M059J (cell line): ENCODE measurements at regions not wholly inside any gene's neighbourhood (a gene's known extent, or its start where the extent isn't known, plus 50 kb on each side); places are given as distances from the start of the nearest gene placed in this dataset.

Source experiments
- DNase-seq: peaks from one replicate; pipeline ENCODE4 v3.0.0-alpha.2; 2012; ENCODE audit warnings: low read depth

DNA sequence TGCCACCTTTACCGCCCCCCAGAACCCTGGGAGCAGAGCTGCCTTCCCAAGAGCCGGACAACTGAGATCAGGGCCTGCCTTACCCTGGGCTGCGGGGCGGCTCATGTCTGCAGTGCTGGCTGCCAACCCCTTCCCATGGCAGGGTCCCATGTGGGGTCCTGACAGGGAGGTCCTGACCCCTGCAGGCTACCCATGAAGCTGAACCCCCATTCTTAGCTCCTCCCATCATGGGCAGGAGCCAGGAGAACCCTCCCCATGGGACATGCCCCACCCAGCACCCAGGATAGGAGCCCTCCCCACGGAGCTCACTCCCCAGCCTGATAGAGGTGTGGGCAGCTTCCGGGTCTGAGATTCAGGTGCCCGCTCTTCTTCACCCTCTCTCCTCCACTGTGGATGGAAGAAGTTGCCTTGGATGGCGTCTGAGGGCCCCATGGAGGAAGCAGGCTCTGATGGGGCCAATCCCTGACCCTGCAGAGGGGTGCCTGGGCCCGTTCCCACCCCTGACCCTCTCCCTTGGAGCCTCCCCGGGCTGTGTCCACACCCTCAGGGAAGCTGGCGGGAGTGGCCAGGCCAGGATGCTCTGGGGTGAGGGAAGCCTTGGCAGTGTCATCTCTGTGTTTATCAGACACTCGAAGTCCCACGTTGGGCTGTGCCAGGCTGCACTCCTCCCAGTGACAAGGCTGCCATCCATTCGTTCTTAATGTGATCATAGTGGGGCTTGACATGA, 1508.2 kb downstream of the BRD1 start:
- no peak for DNase-seq

DNA sequence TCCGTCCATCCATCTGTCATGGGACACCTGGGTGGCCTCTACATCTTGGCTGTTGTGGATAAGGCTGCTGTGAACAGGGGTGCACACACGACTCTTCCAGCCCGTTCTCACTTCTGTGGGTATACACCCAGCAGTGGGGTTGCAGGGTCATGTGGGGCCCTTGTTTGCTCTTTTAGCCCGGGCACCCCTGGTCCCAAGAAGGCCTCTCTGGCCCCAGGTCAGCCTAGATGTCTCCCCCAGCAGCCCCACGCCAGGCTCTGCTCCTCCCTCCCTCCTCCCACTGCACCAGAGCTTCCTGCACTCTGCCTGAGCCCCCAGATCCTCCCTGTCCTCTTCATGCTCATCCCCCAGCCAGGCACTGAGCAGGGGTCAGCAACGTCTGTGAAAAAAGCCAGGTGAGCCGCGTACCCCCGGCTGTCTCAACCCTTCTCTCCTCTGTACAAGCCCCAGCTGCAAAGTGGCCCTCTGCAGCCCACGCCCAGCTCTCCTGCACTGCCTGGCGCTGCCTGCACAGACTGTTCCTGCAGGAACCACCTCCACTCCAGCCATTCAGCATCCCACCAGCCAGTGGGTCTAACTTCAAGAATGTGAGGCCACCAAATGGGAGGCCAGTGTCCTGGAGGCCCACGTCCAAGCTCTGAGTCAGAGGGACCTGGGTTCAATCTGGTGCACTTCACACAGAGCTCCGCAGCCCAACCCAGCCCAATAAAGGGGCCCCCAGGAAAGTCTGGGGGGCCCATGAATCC, 1508.9 kb downstream of the BRD1 start:
- no peak for DNase-seq

DNA sequence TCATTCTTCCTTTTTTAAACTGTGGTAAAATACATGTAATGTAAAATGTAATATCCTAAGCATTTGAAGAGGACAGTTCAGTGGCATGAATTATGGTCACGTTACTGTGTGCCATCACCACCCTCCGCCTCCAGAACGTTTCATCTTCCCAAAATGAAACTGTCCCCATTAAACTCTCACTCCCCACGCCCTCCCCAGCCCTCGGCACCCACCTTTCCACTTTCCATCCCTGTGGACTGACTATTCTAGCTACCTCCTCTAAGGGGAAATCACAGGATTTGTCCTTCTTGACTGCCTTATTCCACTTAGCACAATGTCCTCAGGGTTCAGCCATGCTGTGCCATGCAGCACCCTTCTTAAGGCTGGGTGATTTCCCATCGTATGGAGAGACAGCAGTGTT, 1509.5 kb downstream of the BRD1 start:
- DNase-seq, result no peak

DNA sequence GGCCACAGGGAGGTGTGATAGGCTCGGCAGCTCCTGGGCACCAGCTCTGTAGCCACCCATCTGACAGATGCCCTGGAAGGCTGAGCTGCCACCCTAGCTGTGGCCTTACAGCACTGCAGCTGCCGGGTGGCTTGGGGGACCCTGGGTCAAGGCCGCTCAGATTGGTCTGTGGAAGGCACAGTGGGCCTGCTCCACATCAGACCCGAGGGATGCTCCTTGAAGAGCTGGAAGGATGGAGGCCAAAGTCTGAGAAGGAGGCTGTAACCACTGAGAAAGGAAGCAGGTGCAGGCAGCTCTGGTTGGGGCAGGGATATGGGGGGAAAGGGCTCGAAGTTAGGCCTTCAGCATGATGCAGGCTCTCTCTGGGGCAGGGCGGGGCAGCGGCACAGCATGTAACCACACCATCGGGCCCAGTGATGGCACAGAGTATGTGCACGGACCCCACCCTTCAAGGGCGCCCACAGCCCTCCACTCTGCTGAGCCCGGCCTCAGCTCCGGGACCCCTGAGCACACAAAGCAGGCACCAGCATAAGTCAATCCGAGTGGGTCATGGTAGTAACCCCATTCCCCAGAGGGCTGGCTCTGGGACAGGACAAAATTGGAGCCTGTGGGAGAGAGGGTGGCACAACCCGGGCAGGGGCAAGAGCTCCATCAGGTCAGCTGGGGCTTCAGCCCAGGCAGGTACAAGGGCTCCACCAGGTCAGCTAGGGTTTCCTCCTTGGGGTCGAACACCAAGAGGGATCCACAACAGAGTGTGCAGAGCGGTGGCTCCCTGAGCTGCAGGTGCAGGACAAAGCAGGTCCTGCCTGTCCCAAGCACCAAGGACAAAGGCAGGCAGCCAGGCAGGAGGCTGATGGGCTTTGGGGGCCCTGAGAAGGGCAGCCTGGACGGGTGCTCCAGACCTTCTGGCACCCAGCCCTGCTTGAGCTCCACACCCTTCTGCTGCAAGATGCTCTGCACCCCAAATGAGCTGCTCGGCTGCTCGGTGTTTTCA, 1511.1 kb downstream of the BRD1 start:
- DNase-seq, result no peak

DNA sequence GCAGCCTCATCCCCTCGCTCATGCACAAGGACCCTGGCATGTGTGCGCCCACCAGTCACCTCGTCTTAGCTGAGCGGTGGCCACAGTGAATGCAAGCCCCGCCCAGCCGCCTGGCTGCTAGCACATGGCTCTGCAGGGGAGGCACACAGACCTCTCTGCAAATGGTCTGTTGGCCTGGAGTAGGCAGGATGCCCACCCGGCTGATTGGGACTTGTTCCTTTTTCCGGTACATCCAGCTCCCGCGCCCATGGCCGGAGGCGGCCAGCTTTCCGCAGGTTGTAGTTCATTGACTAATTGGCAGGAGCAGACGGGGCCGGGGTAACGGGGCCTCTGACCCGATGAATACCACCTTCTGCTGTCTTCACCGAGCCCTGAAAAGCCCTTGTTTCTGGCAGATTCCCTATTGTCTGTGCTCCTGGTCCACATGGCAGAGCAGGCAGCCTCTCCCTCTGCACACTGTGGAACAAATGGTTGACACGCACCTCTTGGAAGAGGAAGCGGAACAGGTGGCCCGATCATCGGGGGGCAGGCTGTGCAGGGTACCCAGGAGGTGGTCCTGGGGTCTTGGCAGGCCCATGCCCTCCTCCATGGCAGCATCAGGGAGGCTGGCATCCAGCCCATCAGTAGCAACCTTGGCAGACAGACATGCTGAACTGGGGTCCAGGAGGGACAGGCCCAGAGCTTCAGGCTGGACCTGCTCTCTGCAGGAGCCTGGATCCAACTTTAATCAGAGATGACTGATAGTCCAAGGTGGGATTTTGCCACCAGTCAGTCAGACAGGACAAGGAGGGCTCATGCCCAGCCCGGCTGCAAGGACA, 1512.0 kb downstream of the BRD1 start:
- DNase-seq, result no peak

DNA sequence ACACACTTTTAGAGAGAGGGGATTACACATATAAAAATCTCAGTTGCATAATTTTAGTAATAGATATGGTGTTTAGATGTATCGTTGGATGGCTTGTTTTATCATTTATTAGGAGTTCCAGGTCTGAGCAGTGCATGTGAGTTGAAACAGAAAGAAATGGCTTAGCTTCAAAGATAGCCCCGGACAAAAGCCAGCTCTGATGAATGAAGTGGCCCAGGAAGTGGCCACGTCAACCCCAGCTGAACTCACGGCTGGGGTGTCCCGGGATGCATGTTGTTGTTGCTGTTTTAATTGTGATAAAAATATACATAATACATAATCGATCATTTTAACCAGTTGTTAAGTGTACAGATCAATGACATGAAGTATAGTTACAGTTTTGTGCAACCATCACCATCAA, 1513.6 kb downstream of the BRD1 start:
- no peak for DNase-seq

DNA sequence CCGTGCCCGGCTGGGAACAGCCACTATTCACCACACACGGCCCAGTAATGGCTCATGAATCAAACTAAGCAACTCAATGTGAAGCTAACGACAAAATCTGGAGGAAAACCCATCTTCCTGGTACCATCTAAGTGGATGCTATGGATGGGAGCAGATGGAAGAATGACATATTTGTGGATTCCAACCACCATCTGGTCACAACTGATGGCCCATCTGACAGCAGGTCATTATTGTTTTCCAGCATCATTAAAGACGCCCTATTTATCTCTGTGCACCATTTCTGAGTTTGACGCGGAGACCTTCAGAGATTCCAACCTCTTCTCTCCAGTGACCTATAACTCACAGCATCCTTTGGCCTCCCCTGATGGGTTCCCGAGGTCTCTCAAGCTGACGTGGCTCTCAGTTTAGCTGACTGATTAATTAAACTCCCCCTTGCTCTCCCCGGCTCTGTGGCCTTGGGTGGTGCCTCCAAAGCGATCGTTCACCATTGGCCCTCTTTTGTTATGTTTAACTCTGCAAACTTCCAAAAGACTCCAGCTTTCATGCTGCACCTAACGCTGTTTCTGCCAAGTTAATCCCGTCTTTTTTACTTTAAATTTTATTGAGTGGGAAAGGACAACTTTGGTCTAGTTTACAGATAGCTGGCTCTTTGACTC, 1514.4 kb downstream of the BRD1 start:
- DNase-seq, result no peak

DNA sequence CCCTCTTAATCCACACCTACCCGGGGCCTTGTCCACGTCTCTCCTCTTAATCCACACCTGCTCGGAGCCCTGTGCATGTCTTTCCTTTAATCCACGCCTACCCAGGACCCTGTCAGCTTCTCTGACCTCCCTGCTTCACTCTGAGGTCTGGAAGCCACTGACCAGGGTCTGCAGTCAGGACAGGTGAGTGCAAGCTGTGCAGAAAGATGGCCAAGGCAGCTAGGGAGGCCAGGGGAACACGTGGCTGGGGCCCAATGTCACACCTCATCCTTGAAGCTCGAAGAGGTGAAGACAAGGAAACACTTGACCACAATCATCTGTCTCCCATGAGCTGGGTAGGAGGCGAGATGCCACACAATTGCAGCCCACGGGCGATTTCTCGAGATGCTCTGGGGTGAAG, 1516.9 kb downstream of the BRD1 start:
- no peak for DNase-seq

DNA sequence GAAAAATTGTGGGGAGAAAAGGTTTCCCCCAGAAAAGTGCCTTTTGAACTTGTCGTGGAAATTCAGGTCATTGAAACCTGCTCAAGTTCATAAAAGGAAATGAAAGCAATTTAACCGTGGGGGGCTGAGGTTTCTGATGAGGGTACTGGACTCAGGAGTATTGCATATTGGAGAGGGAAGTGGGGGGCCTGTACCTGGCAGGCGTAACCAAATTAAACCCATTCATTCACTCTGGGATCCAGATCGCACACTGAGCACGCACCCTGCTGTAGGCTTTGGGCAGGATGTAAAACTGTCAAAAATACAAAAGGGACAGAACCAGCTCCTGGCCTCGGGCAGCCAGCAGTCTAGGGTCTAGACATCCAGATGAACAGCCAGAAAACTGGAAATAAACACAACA, 1517.4 kb downstream of the BRD1 start:
- DNase-seq, result no peak

DNA sequence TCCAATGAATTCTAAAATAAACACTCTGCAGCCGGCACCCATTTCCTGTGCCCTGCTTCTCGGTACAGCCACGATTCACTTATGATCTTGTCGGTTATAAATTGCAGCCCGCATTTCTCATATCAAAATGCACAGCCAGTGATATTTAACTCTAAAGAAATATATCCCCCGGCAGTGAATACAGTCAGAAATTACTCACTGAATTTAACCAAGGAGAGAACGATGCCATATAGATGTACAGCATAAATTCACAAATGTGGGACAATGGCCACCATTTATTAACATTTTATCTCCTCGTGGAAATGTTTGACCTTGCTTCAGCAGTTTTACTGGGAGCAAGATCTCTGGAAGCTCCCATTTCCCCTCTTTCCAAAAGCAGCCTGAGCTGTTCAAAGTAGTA, 1517.8 kb downstream of the BRD1 start:
- no peak for DNase-seq

DNA sequence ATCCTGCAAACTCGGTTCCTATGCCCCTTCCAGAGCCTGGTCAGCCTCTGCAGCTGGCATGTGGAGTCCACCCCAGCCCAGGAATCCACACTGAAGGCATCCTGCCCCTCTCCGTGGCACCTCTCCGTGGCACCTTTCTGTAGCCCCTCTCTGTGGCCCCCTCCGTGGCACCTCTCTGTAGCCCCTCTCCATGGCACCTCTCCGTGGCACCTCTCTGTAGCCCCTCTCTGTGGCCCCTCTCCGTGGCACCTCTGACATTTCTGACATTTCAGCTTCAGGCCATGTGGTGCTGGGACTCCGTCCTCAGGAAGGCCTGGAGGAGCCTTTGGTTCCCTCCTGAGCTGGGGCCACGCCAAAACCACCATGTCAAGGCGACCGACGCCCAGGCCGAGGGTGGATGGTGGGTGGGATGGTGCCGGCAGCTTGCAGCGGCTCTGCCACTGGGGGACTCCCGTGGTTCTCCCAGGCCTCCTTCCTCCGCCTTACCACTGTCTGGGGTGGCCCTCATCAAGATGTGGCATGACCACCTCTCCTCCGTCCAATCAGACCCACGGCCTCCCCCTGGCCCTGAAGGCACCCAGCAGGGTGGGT, 1518.5 kb downstream of the BRD1 start:
- no peak for DNase-seq

DNA sequence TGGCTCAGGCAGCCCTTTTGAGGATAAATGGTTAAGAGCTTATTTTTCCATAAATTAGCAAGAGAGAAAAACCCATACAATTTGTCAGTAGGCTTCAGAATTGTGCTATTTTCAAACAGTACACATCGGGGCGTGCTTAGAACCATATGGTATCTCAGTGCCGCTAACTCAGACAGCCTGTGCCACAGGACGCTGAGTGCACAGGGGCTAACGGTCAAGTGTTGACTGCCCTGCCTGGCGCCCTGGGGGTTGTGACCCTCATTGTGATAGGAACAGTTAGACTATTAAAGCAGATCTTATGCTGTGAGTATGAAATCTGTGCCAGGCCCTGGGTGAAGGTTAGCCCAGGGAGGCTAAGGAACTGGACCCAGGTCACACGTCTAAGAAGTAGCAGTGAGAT, 1519.7 kb downstream of the BRD1 start:
- DNase-seq, result no peak

DNA sequence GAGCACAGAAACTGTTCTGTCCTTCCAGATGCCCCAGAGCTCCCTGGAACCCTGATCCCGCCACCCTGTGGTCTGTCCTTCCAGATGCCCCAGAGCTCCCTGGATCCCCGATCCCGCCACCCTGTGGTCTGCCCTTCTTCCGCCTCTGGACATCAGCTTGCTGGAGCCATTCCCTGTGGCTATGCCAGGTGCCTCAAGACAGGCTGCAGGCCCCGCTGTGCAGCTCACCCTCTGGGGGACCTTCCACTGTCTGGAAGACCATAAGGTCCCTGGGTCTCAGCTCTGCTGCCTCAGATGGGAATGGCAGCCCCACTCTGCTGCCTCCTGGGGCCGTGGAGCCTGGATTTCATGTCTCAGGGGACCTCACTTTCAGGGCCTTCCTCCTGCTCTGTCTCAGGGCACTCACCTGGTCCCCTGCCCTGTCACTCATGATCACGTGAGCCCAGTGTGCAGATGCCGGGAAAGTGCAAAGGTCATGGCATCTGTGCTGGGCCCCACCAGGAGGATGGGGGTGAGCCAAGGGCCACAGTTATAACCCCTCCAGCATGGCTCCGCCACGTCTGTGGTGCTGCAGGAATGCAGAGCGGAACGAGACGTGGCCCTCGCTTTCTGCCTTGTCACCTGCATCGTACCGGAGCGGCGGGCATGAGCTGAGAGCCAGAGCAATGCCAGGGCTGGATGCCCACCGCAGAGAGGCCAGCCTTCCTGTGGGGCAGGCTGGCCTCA, 1520.7 kb downstream of the BRD1 start:
- no peak for DNase-seq

DNA sequence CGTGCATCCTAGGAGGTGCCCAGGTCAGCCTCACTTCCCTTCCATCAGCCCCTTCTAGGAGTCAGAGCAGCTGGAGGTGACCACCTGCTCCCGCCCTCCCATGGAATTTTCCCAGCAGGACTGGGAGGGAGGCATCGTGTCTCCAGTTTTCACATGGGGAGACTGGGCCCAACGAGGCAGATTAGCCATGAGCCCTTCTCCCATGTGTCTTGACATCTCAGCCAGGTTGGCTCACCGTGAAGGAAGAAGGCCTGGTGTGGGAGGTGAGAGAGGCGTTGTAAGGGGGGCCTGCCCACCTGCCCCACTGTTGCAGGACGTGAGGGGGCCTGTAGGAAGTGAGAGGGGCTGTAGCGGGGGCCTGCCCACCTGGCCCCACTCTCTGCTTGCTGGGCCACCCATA, 1521.4 kb downstream of the BRD1 start:
- no peak for DNase-seq

DNA sequence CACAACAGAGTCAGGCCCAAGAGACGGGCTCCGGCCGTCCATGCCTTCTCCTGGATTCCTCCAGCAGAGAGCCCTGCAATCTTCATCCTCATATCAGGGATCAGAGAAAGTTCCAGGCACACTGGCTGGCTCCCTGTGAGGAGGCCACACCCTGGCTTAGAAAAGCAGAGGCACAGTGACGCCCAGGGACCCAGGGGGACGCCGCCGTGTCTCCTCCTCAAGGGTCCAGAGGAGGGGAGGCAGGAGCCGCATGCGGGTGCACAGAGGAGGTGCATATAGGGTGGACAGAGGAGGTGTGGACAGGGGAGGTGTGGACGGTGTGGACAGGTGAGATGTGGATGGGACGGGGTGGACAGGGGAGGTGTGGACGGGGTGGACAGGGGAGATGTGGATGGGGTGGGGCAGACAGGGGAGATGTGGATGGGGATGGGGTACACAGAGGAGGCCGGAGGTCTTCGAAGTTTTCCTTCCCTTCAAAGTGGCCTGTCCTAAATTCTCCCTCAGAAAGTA, 1521.9 kb downstream of the BRD1 start:
- no peak for DNase-seq

DNA sequence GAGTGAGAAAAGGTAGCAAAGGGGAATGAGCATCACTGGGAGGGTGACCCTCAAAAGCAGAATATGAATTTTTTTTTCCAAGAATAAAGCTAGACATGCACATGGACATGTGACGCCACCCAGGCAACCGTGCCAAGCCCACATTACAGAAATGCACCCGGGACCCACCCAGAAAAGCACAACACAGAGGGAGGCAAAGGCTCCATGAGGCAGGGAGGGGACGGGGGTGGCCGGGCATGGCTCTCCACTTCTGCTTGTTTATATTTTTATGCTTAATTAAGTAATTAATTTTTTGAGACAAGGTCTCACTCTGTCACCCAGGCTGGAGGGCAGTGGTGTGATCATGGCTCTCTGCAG, 1524.3 kb downstream of the BRD1 start:
- DNase-seq, result no peak

DNA sequence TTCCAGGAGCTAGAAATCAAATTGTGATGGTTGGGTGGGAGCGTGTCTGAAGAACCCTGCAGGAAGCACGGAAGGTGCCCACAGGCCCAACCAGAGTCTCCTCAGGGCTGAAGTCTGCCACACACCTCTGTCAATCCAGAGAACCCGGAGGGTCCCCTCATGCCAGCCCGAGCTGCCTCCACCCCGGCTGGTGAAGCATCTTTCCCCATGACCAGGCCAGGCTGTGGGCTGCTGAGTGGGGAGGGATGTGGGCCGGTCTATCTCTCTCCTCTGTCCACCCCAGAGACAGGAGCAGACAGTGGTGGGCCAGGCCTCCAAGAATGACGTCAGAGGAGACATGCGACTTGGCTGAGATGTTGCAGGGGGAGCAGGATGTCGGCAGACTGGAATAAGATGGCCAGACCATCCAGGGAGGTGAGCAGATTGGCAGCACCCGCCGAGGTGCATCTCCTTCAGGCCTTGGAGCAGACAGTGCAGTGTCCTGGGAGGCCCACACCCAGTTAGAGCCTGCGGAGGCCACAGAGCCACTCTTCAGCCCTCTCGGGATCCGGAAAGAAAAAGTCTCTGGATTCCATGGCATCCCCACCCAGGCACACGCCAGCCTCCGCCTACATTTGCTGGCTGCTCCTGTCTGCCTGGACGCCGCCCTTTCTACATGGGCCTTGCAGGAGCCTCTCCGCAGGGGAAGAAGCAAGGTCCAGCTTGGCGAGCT, 1524.9 kb downstream of the BRD1 start:
- DNase-seq, result no peak

DNA sequence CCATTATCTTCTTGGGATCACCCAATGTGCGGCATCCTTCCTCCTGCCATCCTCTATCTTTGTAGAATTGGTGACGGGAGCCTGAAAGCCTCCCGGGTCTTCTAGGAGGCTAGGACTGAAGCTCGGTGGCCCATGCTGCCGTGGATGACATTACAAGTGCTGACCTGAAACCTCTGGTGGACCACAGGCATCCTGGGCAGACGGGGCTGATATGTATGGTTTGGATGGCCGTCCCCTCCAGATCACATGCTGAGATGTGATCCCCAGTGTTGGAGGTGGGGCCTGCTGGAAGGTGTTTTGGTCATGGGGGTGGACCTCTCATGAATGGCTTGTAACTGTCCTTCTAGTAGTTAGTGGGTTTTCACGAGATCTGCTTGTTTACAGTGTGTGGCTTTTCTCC, 1525.8 kb downstream of the BRD1 start:
- no peak for DNase-seq

DNA sequence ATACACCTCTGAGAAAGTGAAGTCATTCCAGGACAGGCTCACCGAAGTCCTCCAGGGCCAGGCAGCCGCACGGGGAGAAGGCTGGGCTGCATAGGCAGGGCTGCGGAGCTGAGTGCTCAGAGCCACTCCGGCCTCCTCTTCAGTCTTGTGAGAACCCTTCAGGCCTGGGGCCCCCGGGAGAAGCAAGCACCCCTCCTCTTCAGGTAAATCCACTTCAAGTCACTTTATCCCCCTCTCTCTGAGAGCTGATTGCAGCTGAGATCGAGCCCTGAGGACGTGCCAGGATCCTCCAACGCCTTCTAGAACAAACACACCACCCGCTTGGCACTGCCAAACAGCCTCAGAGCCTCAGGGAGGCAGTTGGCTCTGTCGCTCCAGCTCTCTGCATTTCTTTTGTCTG, 1526.3 kb downstream of the BRD1 start:
- no peak for DNase-seq
